GM12872 (cell line): ENCODE measurements at regions not wholly inside any gene's neighbourhood (a gene's known extent, or its start where the extent isn't known, plus 50 kb on each side); places are given as distances from the start of the nearest gene placed in this dataset.

ENCODE experiments used
- CTCF ChIP-seq: IDR thresholded peaks from 3 replicates; pipeline ENCODE4 v1.5.1; 2011; ENCODE audit warnings: low read depth, mild to moderate bottlenecking, low read length, moderate library complexity; ENCODE audit not compliant: insufficient read depth

- TF ChIP-seq CTCF: no peak
These were observed 116.7 kb upstream of the NPAS2 start for GRCh38 chr2:100703213-100703612.

- no peak for TF ChIP-seq CTCF
These were observed 116.2 kb upstream of the NPAS2 start for GRCh38 chr2:100703739-100704138.

- no peak for TF ChIP-seq CTCF
These were observed 115.8 kb upstream of the NPAS2 start for GRCh38 chr2:100704156-100704555.

GRCh38 chr2:100704711-100705110, 115.2 kb upstream of the NPAS2 start:
- no peak for TF ChIP-seq CTCF

- TF ChIP-seq CTCF: no peak
These were observed 112.7 kb upstream of the NPAS2 start for GRCh38 chr2:100707016-100707947.

- no peak for TF ChIP-seq CTCF
These were observed 111.6 kb upstream of the NPAS2 start for GRCh38 chr2:100708333-100708732.

- TF ChIP-seq CTCF: no peak
These were observed 106.8 kb upstream of the NPAS2 start for GRCh38 chr2:100713106-100713505.
